Prostate gland (tissue), 2 donors: ENCODE measurements at regions not wholly inside any gene's neighbourhood (a gene's known extent, or its start where the extent isn't known, plus 50 kb on each side); places are given as distances from the start of the nearest gene placed in this dataset.

Experiments used
- DNase-seq: peaks from one replicate; pipeline ENCODE4 v3.0.0-alpha.2; 2019; ENCODE audit warnings: low spot score
- H3K27ac ChIP-seq, 2 donors: fragments of 200-600 bp; sonication (generic); 2 replicates each; pipeline ENCODE4 v1.5.1; 2017 to 2019
- H3K27me3 ChIP-seq: fragments of 200-600 bp; sonication (generic); replicated peaks from 2 replicates; pipeline ENCODE4 v1.5.1; 2019; ENCODE audit not compliant: insufficient read depth
- H3K36me3 ChIP-seq, 2 donors: fragments of 200-600 bp; sonication (generic); 1 replicate in 1 of 2; 2 replicates in 1 of 2; pipeline versions ENCODE4 v1.5.1 to v1.8.1; 2017 to 2019
- H3K4me1 ChIP-seq: fragments of 200-600 bp; sonication (generic); replicated peaks from 2 replicates; pipeline ENCODE4 v1.5.1; 2019
- H3K4me3 ChIP-seq, 2 donors: fragments of 200-600 bp; sonication (generic); 2 replicates each; pipeline ENCODE4 v1.5.1; 2017 to 2019
- H3K9me3 ChIP-seq: fragments of 200-600 bp; sonication (generic); 2 replicates; pipeline ENCODE4 v1.5.1; 2017
- POLR2A ChIP-seq: fragments of 450-650 bp; IDR thresholded peaks from one replicate; pipeline ENCODE4 v1.6.1; 2016; ENCODE audit warnings: antibody characterized with exemption, mild to moderate bottlenecking
- POLR2AphosphoS5 ChIP-seq: sonication (generic); formaldehyde crosslinking; IDR thresholded peaks from one replicate; pipeline ENCODE4 v1.6.1; 2017; ENCODE audit warnings: antibody characterized with exemption
- WGBS: methylation state at CpG from one replicate; pipeline ENCODE4 v1.1.5; 2018; 5-methylcytosine and 5-hydroxymethylcytosine counted together
- intact Hi-C: fragments of 100-400 bp; cut with DNase I; formaldehyde crosslinking; loops from one replicate; pipeline ENCODE4 v1.14.2; 2022
- TF ChIP-seq, protein P1 (sequence below), 4 experiments: fragments of 200-600 bp in 2 of 4; fragments of 450-650 bp in 2 of 4; sonication (generic) in 2 of 4; IDR thresholded peaks; 1 replicate in 3 of 4; 2 replicates in 1 of 4; pipeline ENCODE4 v1.5.1; 2016 to 2019; ENCODE audit warnings: antibody characterized with exemption in 4 of 4, mild to moderate bottlenecking in 2 of 4, moderate library complexity in 2 of 4

DNA sequence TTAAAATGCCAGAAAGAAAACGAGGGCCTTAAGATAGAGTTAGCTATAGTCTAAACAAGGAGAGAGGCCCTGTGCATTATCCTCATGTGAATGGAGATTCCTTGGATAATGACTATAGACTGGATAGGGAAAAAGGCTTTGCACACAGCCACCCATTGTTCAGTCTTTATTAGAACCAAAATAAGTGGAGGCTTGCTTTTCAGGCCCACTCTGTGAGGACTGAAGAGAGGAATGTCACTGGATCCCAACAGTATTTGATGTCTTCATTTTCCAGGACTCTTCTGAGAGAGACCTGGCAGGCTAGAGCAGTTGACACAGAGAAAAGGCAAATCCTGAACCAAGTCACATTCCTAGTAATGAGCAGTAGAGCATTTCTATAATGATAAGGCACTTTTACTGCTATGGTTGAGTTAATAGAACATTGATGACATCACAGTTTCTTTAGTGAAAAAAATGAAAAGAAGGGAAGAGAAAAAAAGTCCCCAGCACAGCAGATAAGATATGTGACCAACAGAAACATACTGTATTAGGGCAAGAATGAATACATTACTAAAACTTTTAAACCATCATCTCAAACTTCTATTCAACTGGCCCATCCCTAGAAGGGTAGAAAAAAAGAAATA lies 315.1 kb downstream of the EPHA7 start:
- Histone ChIP-seq H3K27me3 (no peaks in the 10 kb centered on the region), H3K4me3 (no peak overlapping the region), H3K27ac (no peak overlapping the region), H3K4me1 (no peaks in the 10 kb centered on the region), H3K36me3 (no peaks in the 10 kb centered on the region), H3K9me3 (no peaks in the 10 kb centered on the region)
- WGBS = 74% methylated on average over 1 of the region's 1 CpG
- TF ChIP-seq POLR2A (no peak), POLR2AphosphoS5 (no peak)
- TF ChIP-seq, protein P1, sequence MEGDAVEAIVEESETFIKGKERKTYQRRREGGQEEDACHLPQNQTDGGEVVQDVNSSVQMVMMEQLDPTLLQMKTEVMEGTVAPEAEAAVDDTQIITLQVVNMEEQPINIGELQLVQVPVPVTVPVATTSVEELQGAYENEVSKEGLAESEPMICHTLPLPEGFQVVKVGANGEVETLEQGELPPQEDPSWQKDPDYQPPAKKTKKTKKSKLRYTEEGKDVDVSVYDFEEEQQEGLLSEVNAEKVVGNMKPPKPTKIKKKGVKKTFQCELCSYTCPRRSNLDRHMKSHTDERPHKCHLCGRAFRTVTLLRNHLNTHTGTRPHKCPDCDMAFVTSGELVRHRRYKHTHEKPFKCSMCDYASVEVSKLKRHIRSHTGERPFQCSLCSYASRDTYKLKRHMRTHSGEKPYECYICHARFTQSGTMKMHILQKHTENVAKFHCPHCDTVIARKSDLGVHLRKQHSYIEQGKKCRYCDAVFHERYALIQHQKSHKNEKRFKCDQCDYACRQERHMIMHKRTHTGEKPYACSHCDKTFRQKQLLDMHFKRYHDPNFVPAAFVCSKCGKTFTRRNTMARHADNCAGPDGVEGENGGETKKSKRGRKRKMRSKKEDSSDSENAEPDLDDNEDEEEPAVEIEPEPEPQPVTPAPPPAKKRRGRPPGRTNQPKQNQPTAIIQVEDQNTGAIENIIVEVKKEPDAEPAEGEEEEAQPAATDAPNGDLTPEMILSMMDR (IDR thresholded peaks at IDR 0.05) = no peak
- intact Hi-C loops = loop anchor here (10.0 kb wide), 1 partner anchor 90 kb away; no protein-coding TSS in a partner anchor
- DNase-seq = no peak

DNA sequence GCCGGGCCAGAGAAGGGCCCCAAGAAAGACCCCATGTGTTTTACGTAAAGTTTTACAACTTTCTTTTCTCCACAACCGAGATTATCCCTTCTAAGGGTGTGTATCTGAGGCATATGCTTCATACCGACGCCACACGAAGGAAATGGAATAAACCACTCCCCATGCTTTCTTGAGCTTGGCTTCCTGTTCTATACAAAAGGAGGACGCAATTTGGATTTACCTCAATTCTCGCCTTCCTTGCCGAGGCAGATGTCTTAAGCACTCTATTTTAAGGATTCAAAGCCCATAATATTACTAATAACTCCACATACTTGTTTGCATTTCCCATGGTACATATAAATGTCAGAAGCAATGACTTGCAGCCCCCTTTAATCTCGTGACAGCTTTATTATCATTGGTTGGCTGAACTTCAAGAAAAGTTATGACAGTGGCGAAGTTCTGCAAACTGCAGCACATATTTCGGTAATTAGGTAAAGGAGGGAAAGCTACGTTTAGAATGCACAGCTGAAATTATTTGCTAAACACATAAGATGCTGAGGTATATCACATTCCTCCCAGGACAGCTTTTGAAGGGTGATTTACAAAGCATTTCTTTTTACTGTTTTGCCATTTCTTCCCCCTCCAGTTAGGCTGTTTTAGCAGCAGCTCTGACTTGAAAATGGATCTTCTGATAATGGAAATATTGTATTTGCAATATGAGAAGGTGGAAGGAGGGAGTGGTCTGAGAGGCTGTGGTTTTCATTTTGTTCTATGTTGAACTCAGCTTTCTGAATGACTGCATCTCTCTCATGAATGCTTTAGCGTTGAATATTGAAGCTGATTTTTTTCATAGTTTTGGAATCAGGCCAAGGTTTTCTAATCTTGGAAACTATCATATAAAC lies 330.5 kb downstream of the EPHA7 start:
- intact Hi-C loops = no loop called here
- H3K9me3 ChIP-seq = no peaks in the 10 kb centered on the region
- DNase-seq = no peak
- no peaks in the 10 kb centered on the region for H3K36me3 ChIP-seq
- H3K27me3 ChIP-seq = no peaks in the 10 kb centered on the region
- TF ChIP-seq POLR2AphosphoS5 (no peak), POLR2A (no peak)
- TF ChIP-seq, protein P1 (IDR thresholded peaks at IDR 0.05) = no peak
- H3K4me3 ChIP-seq = peak overlapping the region in 1 of 2 donors; percentile 5
- no peak overlapping the region for H3K27ac ChIP-seq
- H3K4me1 ChIP-seq = peaks cover 3% of the 10 kb centered on the region
- WGBS = 4% methylated on average over 14 of the region's 14 CpGs

- Histone ChIP-seq H3K27me3 (no peaks in the 10 kb centered on the region), H3K4me3 (no peak overlapping the region), H3K9me3 (no peaks in the 10 kb centered on the region), H3K27ac (no peak overlapping the region), H3K4me1 (peaks cover 3% of the 10 kb centered on the region), H3K36me3 (no peaks in the 10 kb centered on the region)
- intact Hi-C loops = no loop called here
- no peak for DNase-seq
- 59% methylated on average over 2 of the region's 2 CpGs for WGBS
- TF ChIP-seq, protein P1 (IDR thresholded peaks at IDR 0.05) = no peak
- TF ChIP-seq POLR2A = no peak
- no peak for TF ChIP-seq POLR2AphosphoS5
These were observed 331.8 kb downstream of the EPHA7 start for GRCh38 chr6:93087606-93088005.

GRCh38 chr6:93086351-93086750 lies 333.0 kb downstream of the EPHA7 start:
- H3K4me1 ChIP-seq = peaks cover 3% of the 10 kb centered on the region
- H3K36me3 ChIP-seq = no peaks in the 10 kb centered on the region
- no peak for DNase-seq
- no peaks in the 10 kb centered on the region for H3K27me3 ChIP-seq
- H3K4me3 ChIP-seq = no peak overlapping the region
- intact Hi-C loops = no loop called here
- H3K27ac ChIP-seq = no peak overlapping the region
- TF ChIP-seq POLR2AphosphoS5 = no peak
- TF ChIP-seq POLR2A = no peak
- TF ChIP-seq, protein P1 (IDR thresholded peaks at IDR 0.05) = no peak
- no peaks in the 10 kb centered on the region for H3K9me3 ChIP-seq
